Lower leg skin (tissue), 4 donors: ENCODE measurements at regions not wholly inside any gene's neighbourhood (a gene's known extent, or its start where the extent isn't known, plus 50 kb on each side); places are given as distances from the start of the nearest gene placed in this dataset.

Experiments
- DNase-seq, 2 donors: peaks; one replicate each; pipeline ENCODE4 v3.0.0-alpha.2; 2019; ENCODE audit warnings: low spot score in 2 of 2
- H3K4me3 ChIP-seq: fragments of 200-600 bp; sonication (generic); 2 replicates; pipeline ENCODE4 v1.5.1; 2017; ENCODE audit warnings: mild to moderate bottlenecking, low read depth; ENCODE audit not compliant: poor library complexity, severe bottlenecking
- POLR2A ChIP-seq, 2 donors: fragments of 450-650 bp; IDR thresholded peaks; one replicate each; pipeline ENCODE4 v1.6.1; 2016 to 2017; ENCODE audit warnings: antibody characterized with exemption in 2 of 2, mild to moderate bottlenecking in 1 of 2, moderate library complexity in 1 of 2
- WGBS, 2 donors: methylation state at CpG; one replicate each; pipeline ENCODE4 v1.1.5; 2018; 5-methylcytosine and 5-hydroxymethylcytosine counted together
- intact Hi-C: fragments of 100-400 bp; cut with DNase I; formaldehyde crosslinking; loops from one replicate; pipeline ENCODE4 v1.15.0; 2023; ENCODE audit warnings: low total_unique reads
- TF ChIP-seq, protein P1 (sequence below), 3 donors: fragments of 450-650 bp; IDR thresholded peaks; one replicate each; pipeline ENCODE4 v1.5.1; 2016; ENCODE audit warnings: antibody characterized with exemption in 3 of 3, mild to moderate bottlenecking in 3 of 3, moderate library complexity in 2 of 3

DNA sequence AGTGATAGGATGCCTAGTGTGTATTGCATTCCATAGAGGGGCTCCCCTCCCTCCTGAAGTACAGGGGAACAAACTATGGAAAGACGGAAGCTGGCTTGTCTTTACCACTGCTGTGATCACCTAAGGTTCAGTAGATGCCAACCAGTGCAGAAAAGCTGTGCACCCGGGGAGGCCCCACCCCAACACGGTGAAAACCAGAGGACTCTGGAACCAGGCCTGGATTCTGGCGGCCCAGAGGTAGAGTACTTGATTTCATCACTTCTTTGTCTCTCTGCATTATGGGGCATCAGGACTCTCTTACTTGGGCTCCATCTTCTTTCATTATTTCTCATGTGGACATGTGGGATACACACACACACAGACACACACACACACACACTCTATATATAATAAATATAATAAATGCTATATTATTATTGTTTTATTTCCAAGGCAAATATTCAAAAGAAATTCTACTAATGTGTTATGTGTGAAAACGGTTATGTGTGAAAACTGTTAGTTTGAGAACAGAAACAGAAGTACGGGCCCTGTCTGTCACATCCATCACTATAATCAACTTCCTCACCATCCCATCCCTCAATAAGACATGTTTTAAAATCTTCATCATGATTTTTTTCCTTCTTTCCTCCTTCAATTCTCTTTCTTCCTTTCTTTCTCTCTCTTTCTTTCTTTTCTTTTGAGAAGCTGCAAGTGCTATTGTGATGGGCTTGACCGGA lies 152.4 kb upstream of the CMC1 start:
- DNase-seq, result no peak
- TF ChIP-seq, protein P1, sequence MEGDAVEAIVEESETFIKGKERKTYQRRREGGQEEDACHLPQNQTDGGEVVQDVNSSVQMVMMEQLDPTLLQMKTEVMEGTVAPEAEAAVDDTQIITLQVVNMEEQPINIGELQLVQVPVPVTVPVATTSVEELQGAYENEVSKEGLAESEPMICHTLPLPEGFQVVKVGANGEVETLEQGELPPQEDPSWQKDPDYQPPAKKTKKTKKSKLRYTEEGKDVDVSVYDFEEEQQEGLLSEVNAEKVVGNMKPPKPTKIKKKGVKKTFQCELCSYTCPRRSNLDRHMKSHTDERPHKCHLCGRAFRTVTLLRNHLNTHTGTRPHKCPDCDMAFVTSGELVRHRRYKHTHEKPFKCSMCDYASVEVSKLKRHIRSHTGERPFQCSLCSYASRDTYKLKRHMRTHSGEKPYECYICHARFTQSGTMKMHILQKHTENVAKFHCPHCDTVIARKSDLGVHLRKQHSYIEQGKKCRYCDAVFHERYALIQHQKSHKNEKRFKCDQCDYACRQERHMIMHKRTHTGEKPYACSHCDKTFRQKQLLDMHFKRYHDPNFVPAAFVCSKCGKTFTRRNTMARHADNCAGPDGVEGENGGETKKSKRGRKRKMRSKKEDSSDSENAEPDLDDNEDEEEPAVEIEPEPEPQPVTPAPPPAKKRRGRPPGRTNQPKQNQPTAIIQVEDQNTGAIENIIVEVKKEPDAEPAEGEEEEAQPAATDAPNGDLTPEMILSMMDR (IDR thresholded peaks at IDR 0.05), result no peak
- TF ChIP-seq POLR2A (IDR thresholded peaks at IDR 0.05), result no peak
- intact Hi-C loops, result no loop called here
- no peak overlapping the region for H3K4me3 ChIP-seq
- 83 to 86% methylated on average over 7 of the region's 7 CpGs for whole genome bisulfite sequencing, 2 donors

DNA sequence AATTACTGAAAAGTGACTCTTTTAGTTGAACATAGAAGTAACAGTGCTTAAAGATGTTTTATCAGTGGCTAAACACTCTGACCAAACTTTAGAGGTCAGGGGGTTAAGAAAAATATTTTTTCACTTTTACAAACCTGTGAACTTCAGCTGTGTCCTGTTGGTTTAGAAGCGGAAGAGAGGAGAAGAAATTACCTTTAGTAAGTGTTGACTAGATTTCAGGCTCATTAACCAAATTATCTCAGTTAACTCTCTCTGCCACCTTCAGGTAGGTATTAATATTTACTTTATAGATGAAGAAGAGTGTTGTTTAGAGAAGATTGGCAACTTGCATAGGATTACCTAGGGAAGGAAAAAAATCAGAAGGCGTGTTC lies 151.9 kb upstream of the CMC1 start:
- intact Hi-C loops, result no loop called here
- no peak for DNase-seq
- no peak for TF ChIP-seq POLR2A (IDR thresholded peaks at IDR 0.05)
- TF ChIP-seq, protein P1 (IDR thresholded peaks at IDR 0.05), result no peak
- no peak overlapping the region for H3K4me3 ChIP-seq
- 93 to 94% methylated on average over 2 of the region's 2 CpGs for WGBS, 2 donors

DNA sequence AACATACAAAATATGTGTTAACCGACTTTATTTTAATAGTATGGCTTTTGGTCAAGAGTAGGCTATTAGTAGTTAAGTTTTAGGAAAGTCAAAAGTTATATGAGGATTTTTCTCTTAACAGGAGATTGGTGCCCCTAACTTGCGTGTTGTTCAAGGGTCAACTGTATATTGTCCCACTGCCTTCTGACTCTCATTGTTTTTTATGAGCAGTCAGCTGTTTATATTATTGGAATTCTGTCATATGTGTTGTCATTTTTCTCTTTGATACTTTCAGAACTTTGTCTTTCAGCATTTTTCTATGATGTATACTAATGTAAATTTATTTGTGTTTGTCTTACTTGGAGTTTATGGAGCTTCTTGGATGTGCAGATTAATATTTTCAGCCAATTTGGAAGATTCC lies 142.1 kb upstream of the CMC1 start:
- 94 to 96% methylated on average over 2 of the region's 2 CpGs for WGBS, 2 donors
- intact Hi-C loops, result no loop called here
- TF ChIP-seq, protein P1 (IDR thresholded peaks at IDR 0.05), result no peak
- H3K4me3 ChIP-seq, result no peak overlapping the region
- DNase-seq, result no peak

DNA sequence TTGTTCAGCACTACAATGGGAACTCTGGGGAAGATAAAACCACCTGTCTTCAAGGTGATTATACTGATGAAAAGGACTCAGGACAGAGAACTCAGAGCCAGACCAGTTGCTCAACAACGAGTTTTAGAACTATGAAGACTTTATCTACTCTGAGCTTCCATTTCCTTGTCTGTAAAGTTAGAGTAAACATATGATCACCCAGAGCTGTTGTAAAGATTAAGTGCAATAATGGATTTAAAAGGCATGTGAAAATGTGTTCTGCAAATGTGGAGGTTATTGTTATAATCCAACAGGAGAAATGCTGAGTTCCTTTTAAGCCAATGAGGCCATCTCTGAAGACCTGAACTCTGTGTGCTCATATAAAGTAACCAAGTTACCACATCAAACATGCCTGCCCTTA lies 139.7 kb upstream of the CMC1 start:
- WGBS, 2 donors, result 52 to 55% methylated on average over 1 of the region's 1 CpG
- DNase-seq, result no peak
- no peak overlapping the region for H3K4me3 ChIP-seq
- no peak for TF ChIP-seq POLR2A (IDR thresholded peaks at IDR 0.05)
- TF ChIP-seq, protein P1 (IDR thresholded peaks at IDR 0.05), result no peak
- intact Hi-C loops, result no loop called here

DNA sequence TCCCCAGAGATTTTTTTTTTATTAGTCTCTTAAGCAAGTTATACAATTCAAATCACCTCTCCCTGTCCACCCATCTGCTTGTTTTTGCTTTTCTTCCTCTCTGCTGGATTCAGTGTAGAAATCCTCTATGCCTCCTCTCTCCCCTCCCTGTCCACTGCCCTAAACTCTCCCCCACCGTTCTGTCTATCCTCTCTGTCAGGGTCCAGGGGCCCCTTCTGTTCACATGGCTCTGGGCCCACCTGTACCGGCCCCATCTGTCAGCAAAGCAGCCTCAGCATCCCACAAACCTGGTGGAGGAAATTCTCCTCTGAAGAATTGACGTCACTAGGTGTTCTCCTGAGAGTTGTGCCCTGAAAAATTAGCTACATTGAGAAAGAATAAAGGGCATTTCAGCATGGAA lies 137.6 kb upstream of the CMC1 start:
- no peak for DNase-seq
- 60 to 63% methylated on average over 3 of the region's 3 CpGs for WGBS, 2 donors
- intact Hi-C loops, result no loop called here
- no peak for TF ChIP-seq POLR2A (IDR thresholded peaks at IDR 0.05)
- TF ChIP-seq, protein P1 (IDR thresholded peaks at IDR 0.05), result no peak
- H3K4me3 ChIP-seq, result no peak overlapping the region
